Erythroblast (primary cell): ENCODE measurements at regions not wholly inside any gene's neighbourhood (a gene's known extent, or its start where the extent isn't known, plus 50 kb on each side); places are given as distances from the start of the nearest gene placed in this dataset.

ENCODE experiments used
- GATA1 ChIP-seq: IDR thresholded peaks from 2 replicates; pipeline ENCODE4 v1.6.1; 2011; ENCODE audit warnings: low read depth, mild to moderate bottlenecking, control low read depth, low read length, moderate library complexity
- POLR2A ChIP-seq: IDR thresholded peaks from 2 replicates; pipeline ENCODE4 v1.6.1; 2011; ENCODE audit warnings: mild to moderate bottlenecking, low read length

- TF ChIP-seq POLR2A (no peak), GATA1 (no peak)
Observed at GRCh38 chr6:147005499-147005898, 198.7 kb upstream of the STXBP5 start.
